GM18873 (cell line): ENCODE measurements at regions not wholly inside any gene's neighbourhood (a gene's known extent, or its start where the extent isn't known, plus 50 kb on each side); places are given as distances from the start of the nearest gene placed in this dataset.

ENCODE experiments used
- ATAC-seq: cut with Tn5 transposase; IDR thresholded peaks from one replicate; pipeline ENCODE4 v1.9.1; 2021; ENCODE audit warnings: mild to moderate bottlenecking, moderate library complexity, moderate number of reproducible peaks; ENCODE audit not compliant: unreplicated experiment, low FRiP score

- no peak for ATAC-seq
Measured at GRCh38 chr12:12015073-12015685, 55.6 kb upstream of the BCL2L14 start.

DNA sequence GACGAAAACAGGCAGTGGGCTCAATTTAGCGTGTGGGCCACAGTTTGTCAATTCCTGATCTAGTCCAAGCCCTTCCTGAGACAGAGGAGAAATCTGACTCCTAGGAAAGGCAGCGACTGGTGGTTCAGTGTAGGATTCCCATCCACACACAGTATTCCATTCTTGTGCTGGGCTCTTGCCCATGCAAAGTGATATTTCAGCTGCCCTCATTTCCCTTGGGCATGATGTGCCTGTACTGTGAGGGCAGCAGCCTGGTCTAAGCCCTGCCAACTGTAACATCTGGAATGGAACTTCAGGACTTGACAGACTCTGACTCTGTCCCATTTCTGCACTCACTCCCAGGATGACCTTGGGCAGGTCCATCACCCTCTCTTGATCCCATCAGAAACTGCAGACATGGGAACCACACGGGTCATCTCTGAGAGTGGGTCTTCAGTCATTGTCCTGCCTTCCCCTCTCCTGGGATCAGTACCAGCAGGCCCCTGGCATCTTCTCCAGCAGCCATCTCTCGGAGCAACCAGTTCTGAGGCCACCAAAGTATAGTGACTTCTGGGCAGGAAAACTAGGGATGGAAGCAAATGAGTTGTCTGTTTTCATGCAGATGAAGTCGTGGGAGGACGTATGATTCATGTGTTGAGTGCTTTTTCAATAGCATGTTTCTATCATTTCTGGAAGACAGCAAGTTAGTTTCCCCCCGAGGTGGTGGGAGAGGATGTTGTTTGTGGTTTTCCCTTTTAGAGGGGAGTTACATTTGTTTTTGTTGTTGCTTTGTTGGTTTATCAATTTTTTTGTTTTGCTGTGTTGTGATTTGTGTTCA is 54.2 kb upstream of the BCL2L14 start:
- no peak for ATAC-seq

GRCh38 chr12:12017135-12017581 is 53.6 kb upstream of the BCL2L14 start:
- ATAC-seq = no peak

DNA sequence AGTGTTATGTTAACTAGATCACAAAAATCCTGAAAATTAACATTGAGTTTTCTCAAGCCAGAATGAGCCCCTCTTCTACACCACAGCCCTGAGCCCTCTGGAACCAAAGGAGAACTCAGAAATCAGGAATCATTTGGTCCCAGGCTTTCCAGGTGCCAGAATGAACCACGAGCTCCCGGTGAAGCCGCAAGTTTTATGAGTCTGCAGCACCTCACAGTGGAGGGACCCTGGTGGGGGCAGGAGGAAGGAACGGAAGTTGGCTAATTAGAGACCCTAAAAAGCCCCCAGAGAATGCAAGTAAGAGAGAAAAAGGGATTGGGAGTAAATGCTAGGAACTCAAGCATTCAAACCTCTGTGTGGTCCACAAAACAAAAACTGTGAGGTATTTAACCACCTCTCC is 52.9 kb upstream of the BCL2L14 start:
- no peak for ATAC-seq

DNA sequence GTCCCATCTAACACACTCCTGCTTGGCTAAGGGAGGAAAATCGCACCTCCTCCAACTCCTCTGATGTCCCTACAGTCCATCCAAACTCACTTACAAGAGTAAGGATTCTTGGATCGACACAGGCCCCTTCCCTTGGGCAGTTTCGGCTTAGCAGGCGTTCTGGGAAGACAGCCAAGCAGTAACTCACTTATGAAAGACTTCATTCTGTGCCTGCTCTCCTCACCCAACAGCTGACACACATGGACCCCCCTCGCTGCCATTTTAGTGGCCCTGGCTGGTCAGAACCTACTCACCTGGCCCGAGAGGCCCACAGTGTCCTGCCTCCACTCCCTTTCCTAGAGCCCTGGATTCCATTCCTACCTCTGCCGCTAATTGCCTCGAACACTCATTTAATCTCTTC is 52.3 kb upstream of the BCL2L14 start:
- no peak for ATAC-seq

- no peak for ATAC-seq
Measured at GRCh38 chr12:12019881-12020280, 50.9 kb upstream of the BCL2L14 start.

DNA sequence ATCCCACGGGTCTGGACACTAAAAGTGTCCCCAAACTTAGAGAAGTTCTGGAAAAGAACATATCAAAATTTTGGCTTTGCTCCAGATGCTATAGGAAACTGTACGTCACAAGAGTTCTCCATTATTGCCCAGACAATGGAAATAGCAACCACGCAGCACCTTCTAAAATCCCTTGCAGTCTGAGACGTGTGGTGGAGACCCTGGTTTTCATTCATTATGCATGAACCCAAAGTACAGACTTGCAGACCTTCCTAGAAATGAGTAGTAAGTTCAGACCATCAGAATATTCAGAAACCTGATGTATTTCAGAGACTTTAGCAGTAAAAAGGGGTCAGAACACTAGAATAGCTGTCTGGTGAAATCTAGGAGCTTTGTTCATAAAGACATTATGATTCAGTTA is 50.0 kb upstream of the BCL2L14 start:
- ATAC-seq = no peak
